ENCODE measurements at regions not wholly inside any gene's neighbourhood (a gene's known extent, or its start where the extent isn't known, plus 50 kb on each side); places are given as distances from the start of the nearest gene placed in this dataset.

DNA sequence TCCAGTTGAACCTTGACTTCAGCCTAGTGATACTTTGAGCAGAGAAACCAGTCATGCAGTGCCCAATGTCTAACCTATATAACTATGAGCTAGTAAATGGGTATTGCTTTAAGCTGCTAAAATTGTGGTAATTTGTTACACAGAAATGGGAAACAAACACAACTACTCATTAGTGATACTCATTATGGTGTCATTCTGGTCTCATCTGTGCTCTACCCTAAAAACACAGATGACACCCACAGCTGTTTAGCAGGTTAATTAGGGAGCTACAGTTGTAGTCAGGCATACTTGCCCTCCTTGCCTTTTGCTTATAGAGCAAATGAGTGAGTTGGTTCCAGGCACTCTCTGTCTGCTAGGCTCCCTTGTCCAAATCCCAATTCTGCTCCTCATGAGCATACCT lies 50.0 kb upstream of the ATF7IP start:
- no peak overlapping the region for H3K4me2 ChIP-seq (ENCODE audit: low read length)
- no peaks in the 10 kb centered on the region for H3K4me1 ChIP-seq (ENCODE audit: insufficient read depth, low read length)
- no peaks in the 10 kb centered on the region for H3K27me3 ChIP-seq (ENCODE audit: low read length)
- H3F3A ChIP-seq (ENCODE audit: low read length, unreplicated experiment) = no peaks in the 10 kb centered on the region
- TF ChIP-seq EZH2phosphoT487 (IDR thresholded peaks at IDR 0.05; ENCODE audit: borderline replicate concordance, low read length) (no peak), EZH2 (IDR thresholded peaks at IDR 0.05; ENCODE audit: low read length, unreplicated experiment) (no peak)
- TF ChIP-seq, protein P1, sequence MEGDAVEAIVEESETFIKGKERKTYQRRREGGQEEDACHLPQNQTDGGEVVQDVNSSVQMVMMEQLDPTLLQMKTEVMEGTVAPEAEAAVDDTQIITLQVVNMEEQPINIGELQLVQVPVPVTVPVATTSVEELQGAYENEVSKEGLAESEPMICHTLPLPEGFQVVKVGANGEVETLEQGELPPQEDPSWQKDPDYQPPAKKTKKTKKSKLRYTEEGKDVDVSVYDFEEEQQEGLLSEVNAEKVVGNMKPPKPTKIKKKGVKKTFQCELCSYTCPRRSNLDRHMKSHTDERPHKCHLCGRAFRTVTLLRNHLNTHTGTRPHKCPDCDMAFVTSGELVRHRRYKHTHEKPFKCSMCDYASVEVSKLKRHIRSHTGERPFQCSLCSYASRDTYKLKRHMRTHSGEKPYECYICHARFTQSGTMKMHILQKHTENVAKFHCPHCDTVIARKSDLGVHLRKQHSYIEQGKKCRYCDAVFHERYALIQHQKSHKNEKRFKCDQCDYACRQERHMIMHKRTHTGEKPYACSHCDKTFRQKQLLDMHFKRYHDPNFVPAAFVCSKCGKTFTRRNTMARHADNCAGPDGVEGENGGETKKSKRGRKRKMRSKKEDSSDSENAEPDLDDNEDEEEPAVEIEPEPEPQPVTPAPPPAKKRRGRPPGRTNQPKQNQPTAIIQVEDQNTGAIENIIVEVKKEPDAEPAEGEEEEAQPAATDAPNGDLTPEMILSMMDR (conservative IDR thresholded peaks at IDR 0.05; ENCODE audit: low read depth, low read length) = no peak
- H3K9me2 ChIP-seq (replicated peaks; ENCODE audit: low read length) = no peaks in the 10 kb centered on the region
- H2AFZ ChIP-seq (ENCODE audit: low read length) = no peak overlapping the region
- intact Hi-C loops (cut with micrococcal nuclease) = no loop called here
- H3K36me3 ChIP-seq (ENCODE audit: low read depth, low read length) = no peaks in the 10 kb centered on the region
- H3K79me2 ChIP-seq (ENCODE audit: low read length) = no peaks in the 10 kb centered on the region
- DNase-seq (no peak), ATAC-seq (no peak)
- no TSS peak for BruUV-seq (replicated peaks)
- CTCF ChIA-PET = no interaction called here
- H3K9ac ChIP-seq (ENCODE audit: low read length) = no peak overlapping the region
- peaks cover 5% of the 10 kb centered on the region; the same call in 1 of the 2 replicates for H3K9me3 ChIP-seq (ENCODE audit: low read length)
- H3K27ac ChIP-seq (ENCODE audit: low read length) = no peak overlapping the region
- POLR2A ChIA-PET (ENCODE audit: unreplicated experiment) = no interaction called here
- H4K20me1 ChIP-seq (ENCODE audit: low read length) = no peaks in the 10 kb centered on the region
- no peak overlapping the region for H3K4me3 ChIP-seq (ENCODE audit: low read length)
